ENCODE measurements at regions not wholly inside any gene's neighbourhood (a gene's known extent, or its start where the extent isn't known, plus 50 kb on each side); places are given as distances from the start of the nearest gene placed in this dataset.

- TF ChIP-seq CTCF (IDR thresholded peaks at IDR 0.05; ENCODE audit: borderline replicate concordance, extremely low read depth, low read length, poor library complexity, severe bottlenecking) (no peak), EZH2 (IDR thresholded peaks at IDR 0.05; ENCODE audit: borderline replicate concordance, low read depth, low read length, severe bottlenecking) (no peak)
These were observed 279.8 kb downstream of the VPS13C start for GRCh38 chr15:61780278-61780980.
